ENCODE measurements at regions not wholly inside any gene's neighbourhood (a gene's known extent, or its start where the extent isn't known, plus 50 kb on each side); places are given as distances from the start of the nearest gene placed in this dataset.

DNA sequence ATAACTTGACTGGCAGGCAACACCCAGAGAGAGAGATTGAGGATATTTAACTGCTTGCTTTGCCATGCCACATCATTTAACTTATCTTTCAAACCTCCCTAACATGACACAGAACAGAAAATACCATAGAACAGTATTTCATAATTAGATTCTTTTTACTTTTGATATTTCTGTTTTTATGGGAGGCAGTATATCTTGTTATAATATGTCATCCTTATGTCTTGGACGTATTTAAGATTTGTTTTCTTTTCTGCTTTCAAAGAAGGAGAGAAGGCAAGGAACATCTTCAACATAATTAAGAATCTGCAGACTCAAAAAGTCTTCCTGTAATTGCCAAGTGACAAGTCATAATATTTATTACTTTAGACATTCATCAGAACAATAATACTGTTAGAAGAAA lies 1283.7 kb downstream of the GRIK2 start:
- no peak for DNase-seq (ENCODE audit: low read depth)

DNA sequence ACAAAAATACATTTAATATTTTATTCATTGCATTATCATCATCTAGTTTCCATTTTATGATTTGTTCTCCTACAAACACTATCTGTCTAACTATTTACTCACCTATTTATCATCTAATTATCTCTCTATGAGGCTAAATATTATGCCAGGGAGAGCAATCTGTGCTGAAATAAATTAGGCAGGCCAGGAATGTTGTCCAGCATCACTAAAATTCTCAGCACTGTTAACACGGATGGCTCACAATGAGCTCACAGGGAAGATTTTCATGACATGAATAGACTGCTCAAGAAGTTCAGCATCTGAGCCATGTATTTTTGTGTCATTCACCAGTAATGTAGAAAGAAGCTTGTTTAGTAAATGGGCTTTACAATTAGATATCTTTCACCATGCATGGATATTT lies 1277.2 kb downstream of the GRIK2 start:
- no peak for DNase-seq (ENCODE audit: low read depth)

DNA sequence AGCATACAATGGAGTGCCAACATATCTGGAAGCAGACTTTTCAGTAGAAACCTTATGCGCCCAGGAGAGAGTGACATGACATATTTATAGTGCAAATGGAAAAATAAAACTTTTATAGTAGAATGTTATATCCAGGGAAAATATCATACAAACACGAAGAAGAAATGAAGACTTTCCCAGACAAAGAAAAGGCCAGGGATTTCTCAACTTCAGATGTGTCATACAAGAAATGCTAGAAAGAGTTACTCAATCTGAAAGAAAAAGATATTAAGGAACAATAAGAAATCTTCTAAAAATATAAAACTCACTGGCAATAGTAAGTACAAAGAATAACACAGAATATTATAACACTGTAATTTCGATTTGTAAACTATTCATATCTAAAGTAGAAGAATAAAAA lies 1269.3 kb downstream of the GRIK2 start:
- DNase-seq (ENCODE audit: low read depth), result no peak

DNA sequence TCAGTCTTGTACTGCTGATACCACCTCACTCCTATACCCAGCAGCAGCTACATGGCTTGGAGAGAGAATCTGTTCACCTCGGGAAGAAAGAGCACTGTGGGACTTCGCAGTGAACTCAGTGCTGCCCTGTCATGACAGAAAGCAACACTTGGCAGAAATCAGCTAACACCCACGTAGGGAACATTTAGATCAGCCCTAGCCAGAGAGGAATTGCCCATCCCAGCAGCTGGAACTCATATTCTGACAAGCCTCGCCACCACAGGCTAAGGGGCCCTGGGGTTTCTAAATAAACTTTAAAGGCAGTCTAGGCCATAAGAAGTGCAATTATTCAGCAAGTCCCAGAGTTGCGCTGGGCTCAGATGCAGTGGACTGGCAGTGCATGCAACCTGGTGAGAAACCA lies 1266.8 kb downstream of the GRIK2 start:
- no peak for DNase-seq (ENCODE audit: low read depth)

DNA sequence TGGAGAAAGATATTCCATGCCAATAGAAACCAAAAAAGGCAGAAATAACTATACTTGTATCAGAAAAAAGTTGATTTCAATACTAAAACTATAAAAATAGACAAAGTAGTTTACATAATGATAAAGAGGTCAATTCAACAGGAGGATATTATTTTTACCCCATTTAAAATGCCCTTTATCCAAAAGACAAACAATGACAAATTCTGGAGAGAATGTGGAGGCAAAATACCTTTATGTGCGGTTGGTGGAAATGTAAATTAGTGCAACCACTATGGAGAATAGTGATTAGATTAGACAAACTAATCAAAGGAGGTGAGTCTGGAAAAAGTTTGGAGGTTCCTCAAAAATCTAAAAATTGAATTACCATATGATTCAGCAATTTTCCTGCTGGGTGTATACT lies 1262.3 kb downstream of the GRIK2 start:
- DNase-seq (ENCODE audit: low read depth), result no peak

DNA sequence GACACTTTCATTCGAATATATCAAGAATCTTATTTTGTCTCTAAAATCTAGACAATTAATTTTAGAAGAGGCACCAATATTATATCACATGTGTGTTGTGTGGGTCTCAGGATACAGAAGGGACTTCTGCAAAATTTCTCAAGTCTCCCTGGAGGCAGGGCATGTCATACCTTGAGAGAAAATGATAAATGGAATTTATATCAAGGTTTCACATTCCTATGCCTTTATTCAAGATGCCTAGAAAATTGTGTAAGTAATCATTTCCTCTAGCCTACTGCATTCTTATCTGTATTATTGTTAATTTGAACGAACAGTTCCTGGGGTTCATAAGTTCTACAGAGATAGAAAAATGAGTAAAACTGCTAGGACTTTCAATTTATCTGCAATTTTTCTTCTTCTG lies 1247.9 kb downstream of the GRIK2 start:
- no peak for DNase-seq (ENCODE audit: low read depth)

DNA sequence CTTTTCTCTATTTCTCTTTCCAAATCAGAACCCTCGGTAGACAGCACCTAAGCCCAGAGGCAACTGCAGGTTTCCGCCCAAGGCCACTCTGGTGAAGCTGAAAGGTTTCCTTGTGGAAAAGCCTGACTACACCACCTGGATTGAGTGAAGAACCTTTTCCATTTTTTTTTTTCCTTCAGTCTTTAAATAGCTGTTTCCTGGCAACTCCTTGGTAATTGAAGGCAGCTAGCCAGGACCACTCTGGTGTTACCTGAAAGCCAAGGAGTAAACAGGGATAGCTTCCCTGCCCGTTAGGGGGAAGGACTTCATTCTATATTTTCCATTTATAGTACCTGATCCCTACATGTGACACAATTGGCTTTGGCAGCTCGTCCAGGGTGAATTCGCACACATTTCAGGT lies 1238.4 kb downstream of the GRIK2 start:
- no peak for DNase-seq (ENCODE audit: low read depth)

DNA sequence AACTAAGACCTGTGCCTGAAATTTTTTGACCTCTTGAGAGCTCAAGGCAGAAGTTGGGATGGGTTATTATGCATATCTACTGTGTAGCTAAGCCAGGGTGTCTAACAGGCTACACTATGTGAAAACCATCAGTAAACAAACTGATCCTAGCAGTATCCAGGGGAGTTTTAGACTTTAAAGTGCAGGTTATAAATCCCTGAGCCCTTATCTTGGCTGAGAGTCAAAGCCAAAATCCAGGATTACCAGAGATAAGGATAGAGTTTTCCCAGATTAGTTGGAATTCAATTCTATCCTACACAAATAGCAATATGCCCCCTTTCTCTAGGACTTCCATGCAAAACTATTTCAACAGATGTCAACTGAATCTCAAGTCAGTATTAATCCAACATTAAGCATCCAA lies 1229.7 kb downstream of the GRIK2 start:
- no peak for DNase-seq (ENCODE audit: low read depth)

DNA sequence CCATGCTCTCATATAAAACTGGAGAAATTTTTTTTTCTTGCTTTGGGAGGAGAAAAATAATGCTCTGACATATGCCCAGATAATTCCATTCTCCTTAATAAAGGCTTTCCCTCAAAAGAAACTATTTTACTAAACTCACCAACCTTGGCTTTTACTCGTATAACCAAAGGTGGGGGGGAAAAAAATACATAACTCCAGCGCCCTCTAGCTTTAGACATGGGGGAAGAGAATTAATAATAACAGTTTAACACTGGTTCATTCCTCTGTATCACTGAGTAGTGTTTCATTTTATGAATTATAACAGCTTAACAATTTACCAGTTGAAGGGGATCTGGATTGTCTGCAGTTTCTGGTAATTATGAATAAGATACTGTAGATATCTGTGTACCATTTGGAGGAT lies 1226.1 kb downstream of the GRIK2 start:
- DNase-seq (ENCODE audit: low read depth), result no peak

DNA sequence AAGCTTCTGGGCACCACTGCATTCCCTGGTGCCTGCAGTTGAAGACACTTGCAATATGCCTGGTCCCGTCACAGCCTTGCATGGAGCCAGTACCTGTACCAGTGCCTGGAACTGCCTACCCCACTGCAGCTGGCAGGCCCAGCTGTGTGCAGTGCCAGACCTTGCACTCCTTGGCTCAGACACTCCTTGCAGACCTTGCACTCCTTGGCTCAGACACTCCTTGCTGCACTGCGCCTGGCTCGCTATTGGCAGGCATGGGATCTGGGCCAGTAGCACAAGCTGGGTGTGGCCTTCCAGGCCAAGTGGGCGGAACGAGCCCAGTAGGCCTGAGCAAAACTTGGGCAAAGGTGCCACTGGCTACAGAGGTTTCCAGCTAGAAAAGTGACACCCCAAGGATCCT lies 1189.1 kb downstream of the GRIK2 start:
- no peak for DNase-seq (ENCODE audit: low read depth)

DNA sequence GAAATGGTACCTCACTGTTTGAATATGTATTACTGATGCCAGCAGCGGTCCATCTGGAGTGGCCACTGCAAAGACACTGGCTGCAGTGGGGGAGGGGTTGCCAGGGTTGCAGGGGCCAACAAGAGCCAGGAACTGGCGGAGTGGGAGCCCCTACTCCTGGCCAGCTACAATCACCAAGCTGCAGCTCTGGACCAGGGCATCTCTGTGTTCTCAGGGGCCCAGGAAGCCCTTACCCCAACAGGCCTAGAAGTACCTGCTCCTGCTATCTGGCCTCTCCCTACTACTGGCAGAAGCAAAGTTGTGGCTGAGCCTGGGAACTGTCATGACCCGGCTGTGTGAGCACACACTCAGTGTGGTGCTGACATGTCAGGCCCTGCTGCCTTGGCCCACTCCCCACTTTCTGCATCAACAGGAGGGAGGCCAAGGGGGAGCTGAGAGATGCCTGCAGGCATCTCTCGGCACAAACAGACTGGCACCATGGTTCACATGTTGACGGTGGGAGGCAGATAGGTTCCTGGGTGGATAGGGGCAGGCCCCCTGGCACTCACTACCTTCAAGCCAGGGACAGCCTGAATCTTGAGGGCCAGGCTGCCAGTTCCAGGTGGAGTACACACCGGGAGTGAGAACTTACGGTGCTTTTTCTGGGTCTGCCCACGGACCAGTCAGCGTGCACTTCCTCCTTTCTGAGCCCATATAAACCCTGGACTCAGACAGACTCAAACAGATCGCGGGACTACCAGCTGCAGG lies 1188.0 kb downstream of the GRIK2 start:
- DNase-seq (ENCODE audit: low read depth), result no peak

DNA sequence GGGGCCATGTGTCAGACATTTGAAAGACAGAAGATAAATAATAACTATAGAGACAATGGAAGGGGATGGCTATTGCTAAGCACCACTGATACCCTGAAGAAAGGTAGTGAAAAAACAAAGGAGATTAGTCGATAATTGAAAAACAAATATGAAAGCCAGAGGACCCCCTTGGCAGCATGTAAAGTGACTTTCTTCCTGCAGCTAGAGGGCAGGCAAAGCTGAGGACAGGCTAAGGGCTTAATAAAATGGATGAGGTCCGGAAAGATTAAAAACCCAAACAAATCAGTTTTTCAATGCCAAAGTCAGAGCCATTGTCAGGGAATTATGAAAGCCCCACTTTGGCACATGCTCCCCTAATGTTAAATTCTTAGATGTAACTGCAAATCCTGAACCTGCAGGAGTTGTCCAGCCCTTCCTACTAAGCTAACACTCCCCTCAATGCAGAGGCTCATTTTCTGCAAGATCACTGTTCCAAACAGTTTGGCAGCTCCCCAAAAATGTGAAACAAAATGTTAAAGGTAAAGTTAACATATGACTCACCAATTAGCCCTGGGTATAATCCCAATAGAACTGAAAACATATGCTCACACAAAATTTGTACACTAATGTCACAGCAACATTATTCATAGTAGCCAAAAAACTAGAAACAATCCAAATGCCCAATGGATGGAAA lies 1177.9 kb downstream of the GRIK2 start:
- no peak for DNase-seq (ENCODE audit: low read depth)

DNA sequence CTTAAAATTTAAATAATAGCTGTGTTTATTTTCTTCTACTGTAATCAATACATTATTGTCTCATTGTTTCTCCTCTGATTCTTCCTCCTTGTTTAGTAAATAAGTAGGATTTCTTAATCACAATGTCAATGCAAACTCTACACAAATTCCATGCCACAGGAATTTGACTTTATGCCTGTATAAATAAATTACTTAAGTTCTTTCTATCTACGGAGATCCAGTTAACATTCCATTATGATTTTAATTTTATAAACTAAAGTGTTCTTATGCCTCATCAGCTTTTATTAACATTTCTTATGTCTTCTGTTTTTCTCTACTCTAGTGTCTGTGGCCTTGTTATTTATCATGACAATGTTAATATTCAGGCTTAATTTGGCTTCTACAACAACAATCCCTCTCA lies 1169.2 kb downstream of the GRIK2 start:
- DNase-seq (ENCODE audit: low read depth), result no peak

DNA sequence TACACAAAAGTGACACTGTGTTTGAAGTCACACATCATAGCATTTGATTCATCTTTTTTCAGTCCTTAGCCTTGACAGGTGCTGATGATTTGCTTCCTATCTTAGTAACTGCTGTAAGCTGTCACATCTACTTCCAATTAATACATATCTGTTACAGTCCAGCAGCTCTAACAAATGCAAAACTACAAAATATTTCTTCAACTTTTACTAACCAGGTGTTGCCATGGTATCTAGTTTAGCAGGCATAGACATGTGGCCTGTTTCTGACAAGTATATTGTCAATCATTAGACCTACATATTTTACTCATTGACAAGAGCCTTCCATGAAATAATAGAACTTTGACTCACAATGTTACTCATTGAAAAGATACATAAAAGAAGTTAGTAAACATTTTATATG lies 1159.7 kb downstream of the GRIK2 start:
- DNase-seq (ENCODE audit: low read depth), result no peak

DNA sequence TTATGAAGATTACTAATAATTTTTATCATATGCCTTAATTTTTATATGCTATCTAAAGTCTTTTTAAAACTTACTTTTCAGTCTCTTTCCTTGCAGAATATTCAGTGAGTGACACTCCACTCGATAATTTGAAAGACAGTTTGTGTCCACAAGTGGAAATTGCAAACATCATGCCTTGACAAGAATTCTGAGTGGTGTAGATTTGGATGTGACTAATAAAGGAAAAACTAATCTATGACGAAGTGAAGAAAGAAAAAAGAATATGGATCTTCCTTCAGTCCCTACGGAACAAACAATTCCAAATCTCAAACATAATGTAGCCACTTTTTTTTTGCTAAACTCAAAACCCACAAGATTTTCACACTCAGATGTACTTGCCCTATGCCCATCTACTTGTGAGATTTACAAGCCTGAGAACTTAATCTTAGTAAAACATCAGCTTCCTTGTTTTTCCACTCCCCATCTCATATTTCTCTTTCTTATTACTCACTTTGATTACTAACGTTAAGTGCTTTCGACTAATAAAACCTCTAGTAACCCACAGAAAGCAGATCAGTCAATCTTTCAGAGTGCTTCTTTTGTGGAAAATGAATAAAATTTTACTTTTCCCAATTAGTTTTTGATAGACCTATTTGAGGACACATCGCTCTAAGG lies 1155.8 kb downstream of the GRIK2 start:
- DNase-seq (ENCODE audit: low read depth), result peak; percentile 1

DNA sequence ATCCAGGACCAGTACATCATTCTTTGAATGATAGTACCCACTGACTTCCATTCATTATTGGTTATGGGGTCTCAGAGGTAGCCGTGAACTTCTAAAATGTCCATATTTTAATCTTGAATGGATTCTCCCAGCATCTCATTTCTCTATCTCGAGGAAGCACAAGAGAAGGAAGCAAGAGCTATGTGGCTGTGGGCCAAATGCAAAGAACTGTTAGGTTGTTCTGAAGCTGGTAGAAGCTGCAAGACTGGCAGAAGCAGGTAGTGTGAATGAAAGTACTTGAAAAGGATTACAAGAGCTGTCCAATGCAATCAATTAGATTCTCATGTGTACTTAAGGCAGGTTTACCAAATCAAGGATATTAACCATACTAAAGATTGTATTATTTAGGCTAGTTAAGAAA lies 1131.8 kb downstream of the GRIK2 start:
- no peak for DNase-seq (ENCODE audit: low read depth)

DNA sequence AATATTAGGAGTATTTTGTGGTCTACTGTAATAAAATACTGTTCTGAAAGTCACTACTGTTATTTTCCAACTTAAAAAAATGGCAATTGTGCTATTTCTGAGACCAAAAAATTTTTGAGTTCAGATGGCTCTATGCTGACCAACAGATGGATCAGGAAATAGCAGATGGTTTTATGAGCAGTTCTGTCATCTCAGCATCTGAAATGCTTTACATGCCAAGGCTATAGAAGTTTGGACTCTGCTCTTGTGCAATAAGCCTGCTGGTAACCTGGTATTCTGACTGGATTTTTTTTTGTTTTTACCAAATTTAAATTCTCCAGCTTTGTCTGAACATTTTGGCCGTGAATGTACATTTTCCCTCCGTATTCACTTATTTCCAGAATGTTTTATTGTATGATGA lies 1127.5 kb downstream of the GRIK2 start:
- no peak for DNase-seq (ENCODE audit: low read depth)

DNA sequence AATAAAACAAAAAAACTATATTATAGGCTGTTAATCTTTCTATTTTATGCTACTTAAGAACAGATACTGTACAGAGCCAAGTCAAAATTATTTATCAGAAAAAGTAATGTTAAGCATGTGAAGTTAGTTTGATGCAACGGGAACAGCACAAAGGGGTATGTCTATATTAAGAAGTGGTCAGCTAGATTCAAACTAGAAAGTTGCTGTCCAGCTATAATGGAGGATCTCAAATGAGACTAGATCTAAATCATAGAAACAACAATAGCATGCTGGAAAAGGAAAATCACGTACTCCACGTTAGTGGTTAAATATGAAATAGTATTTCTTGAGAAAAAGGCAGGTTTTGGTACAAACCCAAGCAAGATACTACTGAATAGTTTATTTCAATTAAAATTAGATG lies 1124.0 kb downstream of the GRIK2 start:
- DNase-seq (ENCODE audit: low read depth), result no peak

DNA sequence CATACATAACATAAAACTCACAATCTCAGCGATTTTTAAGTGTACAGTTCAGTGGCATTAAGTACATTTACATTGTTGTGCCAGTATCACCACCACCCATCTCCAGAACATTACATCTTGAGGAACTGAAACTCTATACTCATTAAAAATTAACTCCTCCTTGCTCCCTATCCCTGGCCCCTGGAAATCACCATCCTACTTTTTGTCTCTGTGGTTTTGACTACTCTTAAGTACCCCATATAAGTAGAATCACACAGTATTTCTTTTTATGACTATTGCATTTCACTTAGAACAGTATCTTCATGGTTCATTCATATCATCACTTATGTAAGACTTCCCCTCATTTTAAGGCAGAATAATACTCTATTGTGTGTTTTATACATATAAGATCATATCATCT lies 1108.1 kb downstream of the GRIK2 start:
- DNase-seq (ENCODE audit: low read depth), result no peak

DNA sequence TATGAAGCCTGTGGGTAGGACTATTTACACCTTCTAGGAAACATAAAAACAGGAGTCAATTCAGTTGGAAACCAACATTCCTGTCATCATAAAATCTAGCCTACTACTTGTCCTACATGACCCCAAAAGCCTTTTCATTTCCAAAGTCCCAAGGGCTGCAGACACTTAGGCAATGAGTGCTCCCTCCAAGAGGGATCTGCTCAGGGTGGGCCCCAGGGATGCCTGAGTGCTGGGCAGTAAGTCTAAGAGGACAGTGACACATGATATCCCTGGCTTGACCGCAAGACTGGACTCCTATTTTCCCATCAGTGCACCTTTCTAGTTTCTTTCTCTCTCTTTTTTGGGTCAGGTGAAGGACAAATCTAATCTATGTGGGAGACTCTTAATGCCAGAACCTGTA lies 1101.3 kb downstream of the GRIK2 start:
- DNase-seq (ENCODE audit: low read depth), result no peak

DNA sequence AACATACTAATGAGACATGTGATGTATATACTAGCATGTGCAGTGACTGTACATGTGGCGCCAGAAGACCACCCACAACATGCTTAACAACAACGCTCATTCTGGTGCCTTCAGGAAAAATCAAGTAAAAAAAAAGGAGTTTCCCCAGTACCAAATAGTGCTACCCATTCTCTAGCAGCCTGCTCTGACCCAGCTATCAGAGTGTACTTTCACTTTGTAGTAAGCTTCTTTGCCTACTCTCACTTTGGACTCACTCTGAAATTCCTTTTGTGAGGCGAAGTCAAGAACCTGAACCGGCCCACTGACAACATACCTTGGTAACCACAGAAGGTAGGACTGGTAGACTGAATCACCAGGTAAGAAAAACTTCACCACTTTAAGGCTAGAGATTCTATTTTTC lies 1100.0 kb downstream of the GRIK2 start:
- DNase-seq (ENCODE audit: low read depth), result no peak

DNA sequence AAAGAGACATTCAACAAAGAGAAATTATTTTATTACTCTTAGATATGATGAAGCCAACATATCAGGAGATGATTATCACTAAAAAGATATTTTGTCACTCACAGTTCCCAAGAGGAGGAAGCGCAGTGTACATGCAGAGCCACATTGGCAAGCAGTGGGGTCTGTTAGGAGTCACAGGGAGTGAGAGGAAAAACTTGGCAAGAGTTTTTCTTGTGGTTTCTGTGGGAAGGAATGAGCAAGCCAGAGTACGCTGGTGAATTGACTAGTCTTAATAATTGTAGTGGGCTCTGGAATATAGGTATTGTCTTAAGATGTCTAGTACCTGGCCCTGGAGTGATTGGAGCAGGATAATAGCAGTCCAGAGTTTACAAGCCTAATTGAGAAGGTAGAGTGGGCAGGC lies 1095.2 kb downstream of the GRIK2 start:
- DNase-seq (ENCODE audit: low read depth), result peak; percentile 44

DNA sequence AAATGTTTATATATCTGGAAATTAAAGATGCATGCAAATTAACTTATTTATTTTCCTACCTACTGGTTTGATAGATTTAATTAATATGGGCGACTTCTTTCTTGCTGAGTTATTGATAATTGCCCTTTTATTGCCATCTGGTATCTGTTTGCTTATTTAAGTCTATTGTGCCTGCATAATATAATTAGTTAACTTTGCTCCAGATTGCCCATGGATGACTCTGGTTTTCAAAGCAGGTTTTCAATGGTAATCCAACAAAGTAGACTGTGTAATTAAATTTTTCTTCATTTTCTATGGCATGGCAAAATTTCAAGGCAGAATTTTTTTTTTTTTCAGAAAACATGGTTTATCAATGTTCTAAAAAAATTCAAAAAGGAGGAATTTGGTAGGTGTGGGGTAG lies 1092.0 kb downstream of the GRIK2 start:
- no peak for DNase-seq (ENCODE audit: low read depth)
